GM23338 (cell line): ENCODE measurements at regions not wholly inside any gene's neighbourhood (a gene's known extent, or its start where the extent isn't known, plus 50 kb on each side); places are given as distances from the start of the nearest gene placed in this dataset.

Source experiments
- ATAC-seq: fragments of 200-7000 bp; cut with Tn5 transposase; 3 replicates; pipeline ENCODE4 v1.9.1; 2020
- DNase-seq: peaks from one replicate; pipeline ENCODE4 v3.0.0-alpha.2; 2015; ENCODE audit warnings: low spot score
- H2AFZ ChIP-seq: fragments of 200-600 bp; sonication (generic); 2 replicates; pipeline ENCODE4 v1.8.0; 2016; ENCODE audit warnings: antibody characterized with exemption, mild to moderate bottlenecking, moderate library complexity
- H3F3A ChIP-seq: fragments of 200-600 bp; sonication (generic); replicated peaks from 2 replicates; pipeline ENCODE4 v1.8.0; 2017; ENCODE audit warnings: antibody characterized with exemption, mixed run types, low read depth
- H3K27ac ChIP-seq: fragments of 200-600 bp; sonication (generic); 2 replicates; pipeline ENCODE4 v1.6.1; 2016; ENCODE audit warnings: low read depth
- H3K27me3 ChIP-seq: fragments of 200-600 bp; sonication (generic); 2 replicates; pipeline ENCODE4 v1.8.0; 2016; ENCODE audit warnings: mild to moderate bottlenecking, mixed run types, moderate library complexity; ENCODE audit not compliant: insufficient read depth
- H3K36me3 ChIP-seq: fragments of 200-600 bp; sonication (generic); 2 replicates; pipeline ENCODE4 v1.8.0; 2016; ENCODE audit warnings: mild to moderate bottlenecking; ENCODE audit not compliant: insufficient read depth
- H3K4me1 ChIP-seq: fragments of 200-600 bp; sonication (generic); 2 replicates; pipeline ENCODE4 v1.8.0; 2016; ENCODE audit warnings: mild to moderate bottlenecking, moderate library complexity; ENCODE audit not compliant: insufficient read depth
- H3K4me2 ChIP-seq: fragments of 200-600 bp; sonication (generic); 2 replicates; pipeline ENCODE4 v1.7.1; 2017; ENCODE audit warnings: mixed run types
- H3K4me3 ChIP-seq: fragments of 200-600 bp; sonication (generic); 2 replicates; pipeline ENCODE4 v1.6.1; 2016; ENCODE audit warnings: mixed run types
- H3K79me2 ChIP-seq: fragments of 200-600 bp; sonication (generic); replicated peaks from 2 replicates; pipeline ENCODE4 v1.8.0; 2017; ENCODE audit warnings: mild to moderate bottlenecking; ENCODE audit not compliant: insufficient read depth
- H3K9me2 ChIP-seq: fragments of 200-600 bp; sonication (generic); 2 replicates; pipeline ENCODE4 v1.8.0; 2017; ENCODE audit not compliant: insufficient read depth
- H4K20me1 ChIP-seq: fragments of 200-600 bp; sonication (generic); replicated peaks from 2 replicates; pipeline ENCODE4 v1.8.0; 2017; ENCODE audit warnings: mild to moderate bottlenecking; ENCODE audit not compliant: insufficient read depth
- H3K27ac Mint-ChIP-seq: 2 replicates; pipeline ENCODE4 v1.8.0; 2020; ENCODE audit warnings: inconsistent platforms, mild to moderate bottlenecking, moderate library complexity, mixed read lengths
- H3K27me3 Mint-ChIP-seq: 3 replicates; pipeline ENCODE4 v1.8.0; 2022; ENCODE audit warnings: low read depth, mild to moderate bottlenecking, moderate library complexity, mixed read lengths, inconsistent platforms; ENCODE audit not compliant: insufficient read depth, poor library complexity
- H3K36me3 Mint-ChIP-seq: 3 replicates; pipeline ENCODE4 v1.8.0; 2021; ENCODE audit warnings: low read depth, mild to moderate bottlenecking, inconsistent platforms, moderate library complexity, mixed read lengths
- H3K4me1 Mint-ChIP-seq: 3 replicates; pipeline ENCODE4 v1.8.0; 2020; ENCODE audit warnings: mild to moderate bottlenecking, inconsistent platforms, mixed read lengths
- H3K4me3 Mint-ChIP-seq: 3 replicates; pipeline ENCODE4 v1.8.0; 2021; ENCODE audit warnings: moderate library complexity, mild to moderate bottlenecking, inconsistent platforms, mixed read lengths
- H3K9me3 Mint-ChIP-seq: 3 replicates; pipeline ENCODE4 v1.8.0; 2020; ENCODE audit warnings: moderate library complexity, mild to moderate bottlenecking, inconsistent platforms, mixed read lengths
- CREB1 ChIP-seq: fragments of 250-450 bp; sonication (Bioruptor Pico); IDR thresholded peaks from 2 replicates; pipeline ENCODE4 v1.5.0; 2020; ENCODE audit warnings: low read depth, mild to moderate bottlenecking, moderate library complexity
- CTCF ChIP-seq, 2 experiments: fragments of 200-600 bp in 1 of 2; sonication (generic) in 1 of 2; conservative IDR thresholded peaks; 2 replicates each; pipeline versions ENCODE4 v1.5.1 to v1.6.1; 2016 to 2017; ENCODE audit warnings: antibody characterized with exemption in 2 of 2, low read depth in 2 of 2, mild to moderate bottlenecking in 2 of 2, moderate library complexity in 1 of 2
- ETS1 ChIP-seq: IDR thresholded peaks from 2 replicates; pipeline ENCODE4 v1.6.1; 2016; ENCODE audit warnings: antibody characterized with exemption
- EZH2 ChIP-seq: fragments of 200-600 bp; sonication (generic); IDR thresholded peaks from one replicate; pipeline ENCODE4 v1.8.0; 2017; ENCODE audit warnings: antibody characterized with exemption, mild to moderate bottlenecking, low read depth; ENCODE audit not compliant: unreplicated experiment
- EZH2phosphoT487 ChIP-seq: fragments of 200-600 bp; sonication (generic); IDR thresholded peaks from one replicate; pipeline ENCODE4 v1.8.1; 2018; ENCODE audit warnings: antibody characterized with exemption; ENCODE audit not compliant: unreplicated experiment
- JUNB ChIP-seq: IDR thresholded peaks from one replicate; pipeline ENCODE4 v1.6.1; 2016; ENCODE audit warnings: antibody characterized with exemption; ENCODE audit not compliant: unreplicated experiment
- NANOG ChIP-seq: IDR thresholded peaks from 2 replicates; pipeline ENCODE4 v1.6.1; 2016; ENCODE audit warnings: antibody characterized with exemption, borderline replicate concordance
- POLR2AphosphoS5 ChIP-seq: IDR thresholded peaks from 2 replicates; pipeline ENCODE4 v1.6.1; 2016; ENCODE audit warnings: antibody characterized with exemption, low read depth
- REST ChIP-seq: IDR thresholded peaks from one replicate; pipeline ENCODE4 v1.6.1; 2018; ENCODE audit warnings: antibody characterized with exemption; ENCODE audit not compliant: unreplicated experiment
- STAT1 ChIP-seq: IDR thresholded peaks from one replicate; pipeline ENCODE4 v1.6.1; 2016; ENCODE audit warnings: antibody characterized with exemption; ENCODE audit not compliant: unreplicated experiment
- ZNF114 ChIP-seq: fragments of 250-450 bp; sonication (Bioruptor Pico); IDR thresholded peaks from 2 replicates; pipeline ENCODE4 v1.5.0; 2020; ENCODE audit warnings: mild to moderate bottlenecking, moderate library complexity
- ZNF331 ChIP-seq: fragments of 250-450 bp; sonication (Bioruptor Pico); IDR thresholded peaks from 2 replicates; pipeline ENCODE4 v1.5.0; 2020; ENCODE audit warnings: low read depth, mild to moderate bottlenecking, moderate library complexity
- ZNF462 ChIP-seq: fragments of 250-450 bp; sonication (Bioruptor Pico); IDR thresholded peaks from 2 replicates; pipeline ENCODE4 v1.5.0; 2020; ENCODE audit warnings: mild to moderate bottlenecking, moderate library complexity

GRCh38 chr10:22770270-22770669, 55.9 kb upstream of the PIP4K2A start (continued):
- TF ChIP-seq ZNF331 (CRISPR knock-in tag): no peak

- TF ChIP-seq CREB1 (no peak), ETS1 (no peak), STAT1 (no peak), EZH2phosphoT487 (no peak), EZH2 (no peak), ZNF462 (no peak), ZNF331 (CRISPR knock-in tag) (no peak), REST (no peak), CTCF (conservative IDR thresholded peaks at IDR 0.05; ENCODE audit: low read depth in 2 of 2) (no peak), NANOG (no peak), POLR2AphosphoS5 (no peak), JUNB (no peak), ZNF114 (CRISPR knock-in tag) (no peak)
- H3K9me2 ChIP-seq: no peaks in the 10 kb centered on the region
- no peak overlapping the region for H3K4me2 ChIP-seq
These were observed 53.5 kb upstream of the PIP4K2A start for GRCh38 chr10:22767859-22768258.

More at GRCh38 chr10:22767859-22768258, 53.5 kb upstream of the PIP4K2A start:
- Histone ChIP-seq H3K27me3 (no peaks in the 10 kb centered on the region), H3F3A (no peaks in the 10 kb centered on the region), H3K27ac (no peak overlapping the region), H3K79me2 (no peaks in the 10 kb centered on the region), H3K4me1 (no peaks in the 10 kb centered on the region), H2AFZ (no peak overlapping the region), H3K4me3 (no peak overlapping the region), H4K20me1 (no peaks in the 10 kb centered on the region), H3K36me3 (no peaks in the 10 kb centered on the region)
- peaks cover 4% of the 10 kb centered on the region; the same call in 1 of the 3 replicates for H3K36me3 Mint-ChIP-seq
- peaks cover 2% of the 10 kb centered on the region for H3K27me3 Mint-ChIP-seq
- H3K4me1 Mint-ChIP-seq: no peaks in the 10 kb centered on the region; the same call in 2 of the 3 replicates
- ATAC-seq (no peak), DNase-seq (no peak)
- H3K9me3 Mint-ChIP-seq: peaks cover 11% of the 10 kb centered on the region; the same call in 1 of the 3 replicates
- H3K27ac Mint-ChIP-seq: no peak overlapping the region
- H3K4me3 Mint-ChIP-seq: no peak overlapping the region
